Heart right ventricle (tissue), 16 donors: ENCODE measurements at regions not wholly inside any gene's neighbourhood (a gene's known extent, or its start where the extent isn't known, plus 50 kb on each side); places are given as distances from the start of the nearest gene placed in this dataset.

Experiments
- ATAC-seq, 8 donors: fragments of 200-7000 bp; cut with Tn5 transposase; one replicate each; pipeline ENCODE4 v1.9.1; 2020; ENCODE audit warnings: mild to moderate bottlenecking in 8 of 8, moderate library complexity in 8 of 8, moderate number of reproducible peaks in 1 of 8
- DNase-seq, 2 donors: peaks; one replicate each; pipeline ENCODE4 v3.0.0-alpha.2; 2020
- H3K27ac ChIP-seq, 10 donors: fragments of 200-600 bp; sonication (generic) in 2 of 10; one replicate each; pipeline versions ENCODE4 v1.5.0 to v1.8.0; 2020 to 2022; ENCODE audit warnings: mild to moderate bottlenecking in 3 of 10
- H3K27me3 ChIP-seq, 7 donors: fragments of 200-600 bp; one replicate each; pipeline ENCODE4 v1.8.0; 2021 to 2022; ENCODE audit warnings: mild to moderate bottlenecking in 2 of 7
- H3K36me3 ChIP-seq, 9 donors: fragments of 200-600 bp; sonication (generic) in 1 of 9; one replicate each; pipeline versions ENCODE4 v1.5.0 to v1.8.0; 2020 to 2022; ENCODE audit warnings: mild to moderate bottlenecking in 2 of 9
- H3K4me1 ChIP-seq, 9 donors: fragments of 200-600 bp; sonication (generic) in 1 of 9; one replicate each; pipeline versions ENCODE4 v1.5.0 to v1.8.0; 2020 to 2022; ENCODE audit warnings: mild to moderate bottlenecking in 4 of 9
- H3K4me3 ChIP-seq, 10 donors: fragments of 200-600 bp; sonication (generic) in 2 of 10; one replicate each; pipeline versions ENCODE4 v1.5.0 to v1.8.0; 2020 to 2022; ENCODE audit warnings: mild to moderate bottlenecking in 7 of 10, moderate library complexity in 2 of 10
- H3K9me3 ChIP-seq, 11 donors: fragments of 200-600 bp in 10 of 11; sonication (generic) in 2 of 11; one replicate each; pipeline versions ENCODE4 v1.5.0 to v1.8.0; 2013 to 2022; ENCODE audit warnings: mild to moderate bottlenecking in 2 of 11, control low read depth in 1 of 11, moderate library complexity in 1 of 11
- WGBS, 2 donors: extraction: QIAGEN DNeasy Blood & Tissue Kit; methylation state at CpG; one replicate each; pipeline ENCODE4 v1.1.7; 2013; ENCODE audit warnings: inconsistent platforms in 1 of 2; 5-methylcytosine and 5-hydroxymethylcytosine counted together
- intact Hi-C, 10 donors: fragments of 100-400 bp; cut with DNase I; formaldehyde crosslinking; loops; one replicate each; pipeline versions ENCODE4 v1.11.1 to v1.14.2; 2022
- TF ChIP-seq, protein P1 (sequence below), 9 donors: fragments of 200-600 bp; sonication (generic) in 2 of 9; IDR thresholded peaks; one replicate each; pipeline versions ENCODE4 v1.5.0 to v1.8.0; 2021 to 2022; ENCODE audit warnings: antibody characterized with exemption in 9 of 9, mild to moderate bottlenecking in 5 of 9, moderate library complexity in 1 of 9
- donor health status: Arrhythmogenic right ventricular cardiomyopathy.
- donor health status: ischemic (EF 13 %, LVEDD 7.1; RV severe dilation, severe dysfunction).
- donor health status: healthy with polysubstance abuse.
- donor health status: DM: no; HTN: yes; CAD: no.
- donor health status: DM: no; HTN: no; CAD: no.
- donor health status: ischemic (EF 25% LVEDD 6.9; RV normal size, moderate dysfunction).
- donor health status: ischemic (EF 25% LVEDD 5.7; RV mildly dilated, moderate dysfunction).
- donor health status: healthy.
- donor health status: DM: yes; HTN: yes; CAD: no.
- donor health status: Ischemic cardiomyopathy.
- donor health status: ischemic (EF 35%, LVEDD 5.7; RV mildly dilated, moderate dysfunction).
- donor health status: nonischemic (EF 11% LVEDD 7.7; RV severe dilation, severe dysfunction).
- donor health status: DM: yes; HTN: yes; CAD: no.
- donor health status: PGD.
- donor health status: ischemic (EF 29% LVEDD 5.4; RV normal size, mild dysfunction).
- donor health status: nonischemic (EF 23%, LVEDD 6.1; RV moderate dilation, normal function).

DNA sequence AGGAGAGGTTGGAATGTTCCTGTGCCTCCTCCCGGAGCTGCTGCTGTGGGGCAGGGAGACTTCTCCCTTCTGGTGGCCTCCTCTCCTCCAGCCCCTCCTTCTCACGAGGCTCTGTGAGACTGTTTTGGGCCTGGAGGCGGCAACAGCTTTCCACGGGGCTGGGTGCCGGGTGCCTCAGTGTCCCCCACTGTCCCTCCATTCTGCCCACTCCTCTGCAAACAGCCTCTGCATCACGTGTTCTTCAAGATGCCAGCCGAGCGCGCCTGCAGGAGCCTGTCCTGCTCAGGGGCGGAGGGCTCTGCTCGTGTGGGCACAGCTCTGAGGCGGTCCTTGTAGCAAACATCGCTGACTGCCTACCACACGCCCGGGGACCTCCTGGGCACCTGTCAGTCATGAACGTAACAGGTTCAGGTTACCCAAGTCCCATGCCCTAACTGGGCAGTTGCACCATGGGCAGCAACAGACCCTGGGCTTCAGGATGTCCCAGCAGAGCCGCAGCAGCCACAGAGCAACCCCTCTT is 70.8 kb downstream of the RRM2 start:
- ATAC-seq (no peak), DNase-seq (no peak)
- Histone ChIP-seq H3K4me1 (peaks cover 0 to 15% (median 0%) of the 10 kb centered on the region in 9 donors), H3K36me3 (no peaks in the 10 kb centered on the region), H3K27ac (no peak overlapping the region), H3K9me3 (peaks cover 0 to 4% (median 0%) of the 10 kb centered on the region in 11 donors), H3K27me3 (no peaks in the 10 kb centered on the region), H3K4me3 (no peak overlapping the region)
- WGBS, 2 donors: 87 to 91% methylated on average over 16 to 17 of the region's 17 CpGs
- TF ChIP-seq, protein P1, sequence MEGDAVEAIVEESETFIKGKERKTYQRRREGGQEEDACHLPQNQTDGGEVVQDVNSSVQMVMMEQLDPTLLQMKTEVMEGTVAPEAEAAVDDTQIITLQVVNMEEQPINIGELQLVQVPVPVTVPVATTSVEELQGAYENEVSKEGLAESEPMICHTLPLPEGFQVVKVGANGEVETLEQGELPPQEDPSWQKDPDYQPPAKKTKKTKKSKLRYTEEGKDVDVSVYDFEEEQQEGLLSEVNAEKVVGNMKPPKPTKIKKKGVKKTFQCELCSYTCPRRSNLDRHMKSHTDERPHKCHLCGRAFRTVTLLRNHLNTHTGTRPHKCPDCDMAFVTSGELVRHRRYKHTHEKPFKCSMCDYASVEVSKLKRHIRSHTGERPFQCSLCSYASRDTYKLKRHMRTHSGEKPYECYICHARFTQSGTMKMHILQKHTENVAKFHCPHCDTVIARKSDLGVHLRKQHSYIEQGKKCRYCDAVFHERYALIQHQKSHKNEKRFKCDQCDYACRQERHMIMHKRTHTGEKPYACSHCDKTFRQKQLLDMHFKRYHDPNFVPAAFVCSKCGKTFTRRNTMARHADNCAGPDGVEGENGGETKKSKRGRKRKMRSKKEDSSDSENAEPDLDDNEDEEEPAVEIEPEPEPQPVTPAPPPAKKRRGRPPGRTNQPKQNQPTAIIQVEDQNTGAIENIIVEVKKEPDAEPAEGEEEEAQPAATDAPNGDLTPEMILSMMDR (IDR thresholded peaks at IDR 0.05): no peak
- intact Hi-C loops: no loop called here

DNA sequence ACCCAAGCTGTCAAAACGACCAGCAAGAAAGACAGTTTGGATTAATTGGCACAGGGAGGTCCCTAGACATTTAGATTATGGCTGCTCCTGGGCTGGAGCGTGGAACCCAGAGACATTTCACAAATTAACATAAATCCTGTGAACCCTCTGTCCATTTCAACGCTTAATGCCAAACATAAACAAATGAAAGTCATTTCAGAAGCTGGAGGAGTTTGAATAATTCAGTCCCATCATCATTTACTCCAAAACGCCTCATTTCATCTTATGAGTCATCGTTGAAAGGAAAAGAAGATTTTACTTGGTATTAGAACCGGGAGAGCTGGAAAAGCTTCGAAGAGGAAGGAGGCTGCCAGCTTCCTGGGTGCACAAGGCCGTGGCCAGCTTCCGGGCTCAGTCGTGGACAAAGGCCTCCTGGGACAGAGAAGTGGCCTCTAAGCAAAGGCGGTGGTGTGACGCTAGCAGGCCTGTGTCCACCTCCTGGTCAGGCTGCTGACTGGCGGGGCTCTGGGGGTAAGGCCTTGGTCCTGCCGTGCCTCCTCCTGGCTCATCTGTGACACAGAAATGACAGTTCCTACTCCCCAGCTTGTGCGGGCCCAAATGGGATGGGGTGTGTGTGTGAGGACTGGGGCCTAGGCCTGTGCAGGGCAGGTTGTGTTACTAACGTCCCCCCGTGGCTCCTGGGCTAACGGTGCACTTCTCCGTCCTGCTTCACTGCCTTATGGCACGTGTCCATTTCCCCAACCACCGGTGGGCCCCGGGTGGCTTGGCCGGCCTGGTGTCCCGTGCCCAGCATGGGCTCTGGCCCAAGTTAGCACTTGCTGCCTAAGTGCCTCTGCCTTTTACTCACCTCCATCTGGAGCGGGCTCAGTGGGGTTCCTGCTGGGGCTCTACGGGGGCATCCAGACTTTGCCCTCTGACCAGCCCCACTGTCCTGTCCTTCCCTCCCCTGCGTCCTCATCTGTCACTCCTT is 71.6 kb downstream of the RRM2 start:
- TF ChIP-seq, protein P1 (IDR thresholded peaks at IDR 0.05): no peak
- Histone ChIP-seq H3K36me3 (no peaks in the 10 kb centered on the region), H3K27ac (no peak overlapping the region), H3K4me3 (no peak overlapping the region), H3K27me3 (no peaks in the 10 kb centered on the region), H3K9me3 (peaks cover 0 to 9% (median 0%) of the 10 kb centered on the region in 11 donors), H3K4me1 (peaks cover 0 to 15% (median 0%) of the 10 kb centered on the region in 9 donors)
- DNase-seq: no peak
- 81 to 83% methylated on average over 27 of the region's 27 CpGs for WGBS, 2 donors
- intact Hi-C loops: no loop called here
- peak in 2 of 8 donors; percentile 13 to 25 for ATAC-seq

DNA sequence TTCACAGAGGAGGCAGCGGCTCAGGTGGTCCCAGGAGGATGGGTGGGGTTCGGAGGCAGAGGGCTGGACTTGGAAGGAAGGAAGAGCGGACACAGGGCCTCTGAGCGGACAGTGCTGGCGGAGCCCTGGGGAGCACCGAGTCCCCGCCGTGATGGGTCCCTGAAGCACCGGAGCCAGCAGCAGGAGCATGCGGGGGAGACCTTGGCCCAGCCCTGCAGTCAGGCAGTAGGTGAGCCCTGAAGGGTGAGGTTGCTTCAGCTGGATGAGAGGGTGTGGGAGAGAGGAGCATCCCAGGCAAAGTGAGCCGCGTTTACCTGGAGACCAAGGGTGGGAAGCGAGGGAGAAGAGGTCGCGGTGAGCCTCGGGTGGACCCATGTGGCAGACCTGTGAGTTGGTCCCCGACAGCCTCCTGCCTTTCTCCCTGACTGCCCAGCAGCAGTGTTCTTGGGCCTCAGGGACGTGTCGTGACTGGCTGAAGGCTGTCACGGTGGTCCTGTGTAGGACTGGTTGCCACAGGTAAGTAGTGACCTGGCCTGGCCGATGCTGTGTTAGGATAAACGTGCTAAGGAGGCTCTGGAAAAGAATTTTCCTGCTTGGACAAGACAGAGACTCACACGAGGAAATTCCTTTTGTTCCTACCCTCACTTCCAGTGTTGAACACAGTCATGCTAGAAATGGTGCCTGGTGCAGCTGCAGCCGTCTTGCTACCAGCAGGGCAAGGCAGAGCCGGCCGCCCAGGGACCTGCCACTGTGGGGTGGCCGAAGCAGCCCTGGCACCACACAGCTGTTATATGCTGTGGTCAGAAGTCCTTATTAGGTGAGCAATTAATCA is 73.0 kb downstream of the RRM2 start:
- DNase-seq: no peak
- ATAC-seq: no peak
- Histone ChIP-seq H3K9me3 (peaks cover 0 to 9% (median 0%) of the 10 kb centered on the region in 11 donors), H3K27me3 (no peaks in the 10 kb centered on the region), H3K36me3 (no peaks in the 10 kb centered on the region), H3K4me3 (no peak overlapping the region), H3K27ac (no peak overlapping the region), H3K4me1 (peaks cover 0 to 15% (median 0%) of the 10 kb centered on the region in 9 donors)
- 95 to 96% methylated on average over 27 of the region's 27 CpGs for WGBS, 2 donors
- TF ChIP-seq, protein P1 (IDR thresholded peaks at IDR 0.05): no peak
- intact Hi-C loops: no loop called here
